ENCODE measurements at regions not wholly inside any gene's neighbourhood (a gene's known extent, or its start where the extent isn't known, plus 50 kb on each side); places are given as distances from the start of the nearest gene placed in this dataset.

GRCh38 chr19:30677702-30678101 lies 305.5 kb downstream of the ZNF536 start:
- no peak for TF ChIP-seq CTCF (IDR thresholded peaks at IDR 0.05; ENCODE audit: low read length)
- TF ChIP-seq EZH2 (optimal IDR thresholded peaks at IDR 0.05; ENCODE audit: low read depth, low read length), result no peak

Data from MM.1S (cell line).